HG03565 (cell line): ENCODE measurements at regions not wholly inside any gene's neighbourhood (a gene's known extent, or its start where the extent isn't known, plus 50 kb on each side); places are given as distances from the start of the nearest gene placed in this dataset.

ENCODE experiments used
- ATAC-seq: cut with Tn5 transposase; IDR thresholded peaks from one replicate; pipeline ENCODE4 v1.9.1; 2021; ENCODE audit warnings: mild to moderate bottlenecking, moderate library complexity; ENCODE audit not compliant: unreplicated experiment

GRCh38 chr7:137172105-137172590 is 171.4 kb downstream of the PTN start:
- no peak for ATAC-seq

GRCh38 chr7:137169282-137169698 is 174.2 kb downstream of the PTN start:
- no peak for ATAC-seq

GRCh38 chr7:137167609-137168008 is 175.9 kb downstream of the PTN start:
- no peak for ATAC-seq

- ATAC-seq: no peak
Observed at GRCh38 chr7:137166363-137166762, 177.2 kb downstream of the PTN start.

- ATAC-seq: no peak
Observed at GRCh38 chr7:137165786-137166185, 177.7 kb downstream of the PTN start.

GRCh38 chr7:137165241-137165640 is 178.3 kb downstream of the PTN start:
- ATAC-seq: no peak

- ATAC-seq: no peak
Observed at GRCh38 chr7:137164251-137164650, 179.3 kb downstream of the PTN start.

GRCh38 chr7:137160236-137160635 is 183.3 kb downstream of the PTN start:
- no peak for ATAC-seq

GRCh38 chr7:137157256-137157655 is 186.3 kb downstream of the PTN start:
- no peak for ATAC-seq

- ATAC-seq: no peak
Observed at GRCh38 chr7:137151690-137152052, 191.9 kb downstream of the PTN start.

- ATAC-seq: no peak
Observed at GRCh38 chr7:137151041-137151689, 192.4 kb downstream of the PTN start.

GRCh38 chr7:137147338-137147720 is 196.2 kb downstream of the PTN start:
- ATAC-seq: no peak

- no peak for ATAC-seq
Observed at GRCh38 chr7:137146552-137147337, 196.8 kb downstream of the PTN start.

GRCh38 chr7:137146012-137146455 is 197.5 kb downstream of the PTN start:
- ATAC-seq: no peak

- ATAC-seq: no peak
Observed at GRCh38 chr7:137142376-137142775, 201.2 kb downstream of the PTN start.

- ATAC-seq: no peak
Observed at GRCh38 chr7:137135654-137136350, 207.7 kb downstream of the PTN start.

- no peak for ATAC-seq
Observed at GRCh38 chr7:137130751-137131158, 212.8 kb downstream of the PTN start.

- ATAC-seq: no peak
Observed at GRCh38 chr7:137129025-137129424, 214.5 kb downstream of the PTN start.

- ATAC-seq: no peak
Observed at GRCh38 chr7:137127806-137128205, 215.7 kb downstream of the PTN start.

- no peak for ATAC-seq
Observed at GRCh38 chr7:137127058-137127457, 216.5 kb downstream of the PTN start.

- ATAC-seq: no peak
Observed at GRCh38 chr7:137122145-137122544, 221.4 kb downstream of the PTN start.

GRCh38 chr7:137120690-137121089 is 222.8 kb downstream of the PTN start:
- ATAC-seq: peak; percentile 98
